Right lobe of liver (tissue), 4 donors: ENCODE measurements at regions not wholly inside any gene's neighbourhood (a gene's known extent, or its start where the extent isn't known, plus 50 kb on each side); places are given as distances from the start of the nearest gene placed in this dataset.

Source experiments
- CTCF ChIP-seq, 4 donors: fragments of 200-600 bp in 3 of 4; fragments of 450-650 bp in 1 of 4; IDR thresholded peaks; one replicate each; pipeline versions ENCODE4 v1.5.1 to v1.8.0; 2016 to 2022; ENCODE audit warnings: antibody characterized with exemption in 4 of 4, mild to moderate bottlenecking in 2 of 4
- POLR2A ChIP-seq: fragments of 450-650 bp; IDR thresholded peaks from one replicate; pipeline ENCODE4 v1.6.1; 2017; ENCODE audit warnings: antibody characterized with exemption, mild to moderate bottlenecking
- donor health status: DM: no; HTN: no; CAD: no.
- donor health status: DM: no; HTN: no; CAD: no.
- donor health status: DM: no; HTN: yes; CAD: no.

- TF ChIP-seq CTCF (IDR thresholded peaks at IDR 0.05) (peak in 3 of 4 donors; percentile 15 to 31 (median 30)), POLR2A (no peak)
These were observed 957.4 kb upstream of the NCAM2 start for GRCh38 chr21:20040768-20041167.
